CD14-positive monocyte (primary cell): ENCODE measurements at regions not wholly inside any gene's neighbourhood (a gene's known extent, or its start where the extent isn't known, plus 50 kb on each side); places are given as distances from the start of the nearest gene placed in this dataset.

ENCODE experiments used
- DNase-seq, 3 donors: peaks; one replicate each; pipeline ENCODE4 v3.0.0-alpha.2; 2011 to 2022
- H2AFZ ChIP-seq: 2 replicates; pipeline ENCODE4 v1.6.0; 2012; ENCODE audit warnings: mild to moderate bottlenecking, low read depth, low read length, inconsistent platforms; ENCODE audit not compliant: insufficient read depth, poor library complexity, severe bottlenecking
- H3K27ac ChIP-seq, 2 donors: 1 replicate in 1 of 2; 2 replicates in 1 of 2; pipeline ENCODE4 v1.5.1; 2012 to 2013; ENCODE audit warnings: low read length in 2 of 2, control low read depth in 1 of 2, inconsistent platforms in 1 of 2, low read depth in 1 of 2, mild to moderate bottlenecking in 1 of 2
- H3K27me3 ChIP-seq, 2 donors: one replicate each; pipeline versions ENCODE4 v1.6.0 to v1.6.1; 2011 to 2013; ENCODE audit warnings: low read length in 2 of 2; ENCODE audit not compliant: control insufficient read depth in 2 of 2, insufficient read depth in 2 of 2
- H3K36me3 ChIP-seq, 2 donors: replicated peaks in 1 of 2; 1 replicate in 1 of 2; 2 replicates in 1 of 2; pipeline versions ENCODE4 v1.5.1 to v1.6.1; 2012 to 2013; ENCODE audit warnings: low read length in 2 of 2, control low read depth in 1 of 2, inconsistent platforms in 1 of 2, mild to moderate bottlenecking in 1 of 2; ENCODE audit not compliant: insufficient read depth in 2 of 2, control insufficient read depth in 1 of 2
- H3K4me1 ChIP-seq, 2 donors: 1 replicate in 1 of 2; 2 replicates in 1 of 2; pipeline versions ENCODE4 v1.5.1 to v1.6.1; 2012 to 2013; ENCODE audit warnings: low read length in 2 of 2, control low read depth in 1 of 2, inconsistent platforms in 1 of 2, mild to moderate bottlenecking in 1 of 2, moderate library complexity in 1 of 2; ENCODE audit not compliant: insufficient read depth in 2 of 2, control insufficient read depth in 1 of 2
- H3K4me2 ChIP-seq: replicated peaks from 2 replicates; pipeline ENCODE3; 2012; ENCODE audit warnings: low read length, moderate library complexity, mild to moderate bottlenecking; ENCODE audit not compliant: poor library complexity, severe bottlenecking; ENCODE audit errors: extremely low read depth
- H3K4me3 ChIP-seq, 3 experiments: fragments of 200-600 bp in 1 of 3; sonication (generic) in 1 of 3; replicated peaks in 1 of 3; 1 replicate in 2 of 3; 2 replicates in 1 of 3; pipeline ENCODE4 v1.5.1; 2011 to 2013; ENCODE audit warnings: low read length in 3 of 3, mild to moderate bottlenecking in 3 of 3, control low read depth in 2 of 3, low read depth in 2 of 3, inconsistent platforms in 1 of 3, moderate library complexity in 1 of 3
- H3K79me2 ChIP-seq: 2 replicates; pipeline ENCODE4 v1.6.0; 2012; ENCODE audit warnings: mild to moderate bottlenecking, control low read depth, inconsistent platforms, low read length, moderate library complexity; ENCODE audit not compliant: insufficient read depth
- H3K9ac ChIP-seq: 2 replicates; pipeline ENCODE4 v1.6.0; 2017; ENCODE audit warnings: low read length, mild to moderate bottlenecking; ENCODE audit not compliant: insufficient read depth, poor library complexity, severe bottlenecking
- H3K9me3 ChIP-seq, 2 donors: replicated peaks in 1 of 2; 1 replicate in 1 of 2; 2 replicates in 1 of 2; pipeline versions ENCODE4 v1.5.1 to v1.6.1; 2012 to 2013; ENCODE audit warnings: low read length in 2 of 2, control low read depth in 1 of 2; ENCODE audit not compliant: control insufficient read depth in 1 of 2, insufficient read depth in 1 of 2
- H4K20me1 ChIP-seq: 2 replicates; pipeline ENCODE4 v1.6.0; 2012; ENCODE audit warnings: mild to moderate bottlenecking, low read length, control low read depth, moderate library complexity; ENCODE audit not compliant: insufficient read depth
- H3K27ac Mint-ChIP-seq, 7 donors: one replicate each; pipeline ENCODE4 v1.8.0; 2020; ENCODE audit warnings: mild to moderate bottlenecking in 7 of 7, mixed read lengths in 7 of 7, moderate library complexity in 6 of 7, inconsistent platforms in 2 of 7
- H3K27me3 Mint-ChIP-seq, 3 donors: one replicate each; pipeline ENCODE4 v1.8.0; 2021 to 2022; ENCODE audit warnings: low read depth in 3 of 3, mild to moderate bottlenecking in 3 of 3, mixed read lengths in 3 of 3, moderate library complexity in 3 of 3, inconsistent platforms in 1 of 3
- H3K36me3 Mint-ChIP-seq, 2 donors: one replicate each; pipeline ENCODE4 v1.8.0; 2020; ENCODE audit warnings: mixed read lengths in 2 of 2, inconsistent platforms in 1 of 2, mild to moderate bottlenecking in 1 of 2
- H3K4me1 Mint-ChIP-seq: one replicate; pipeline ENCODE4 v1.8.0; 2020; ENCODE audit warnings: mild to moderate bottlenecking, mixed read lengths
- H3K4me3 Mint-ChIP-seq, 2 donors: one replicate each; pipeline ENCODE4 v1.8.0; 2020; ENCODE audit warnings: mild to moderate bottlenecking in 2 of 2, mixed read lengths in 2 of 2, moderate library complexity in 1 of 2
- H3K9me3 Mint-ChIP-seq, 7 donors: one replicate each; pipeline ENCODE4 v1.8.0; 2020 to 2022; ENCODE audit warnings: mixed read lengths in 7 of 7, mild to moderate bottlenecking in 6 of 7, moderate library complexity in 6 of 7, inconsistent platforms in 2 of 7
- WGBS: methylation state at CpG from one replicate; pipeline ENCODE4 v1.1.5; 2013; ENCODE audit warnings: missing lambda C conversion rate; ENCODE audit not compliant: insufficient coverage; 5-methylcytosine and 5-hydroxymethylcytosine counted together
- intact Hi-C, 2 donors: fragments of 100-400 bp; cut with micrococcal nuclease; formaldehyde crosslinking; loops; one replicate each; pipeline versions ENCODE4 v1.15.0 to v1.15.1; 2023
- TF ChIP-seq, protein P1 (sequence below): fragments of 200-600 bp; IDR thresholded peaks from one replicate; pipeline ENCODE4 v1.8.0; 2022; ENCODE audit warnings: antibody characterized with exemption, mild to moderate bottlenecking

- H3K4me1 ChIP-seq = no peaks in the 10 kb centered on the region
- peaks cover 0 to 1% (median 1%) of the 10 kb centered on the region in 3 donors for H3K27me3 Mint-ChIP-seq
- H3K9me3 Mint-ChIP-seq = peaks cover 0 to 8% (median 3%) of the 10 kb centered on the region in 7 donors
- 71% methylated on average over 1 of the region's 2 CpGs for WGBS
- H3K27ac ChIP-seq = no peak overlapping the region
- no peak overlapping the region for H2AFZ ChIP-seq
- no peak overlapping the region for H3K9ac ChIP-seq
- intact Hi-C loops = no loop called here
- H3K4me2 ChIP-seq = no peak overlapping the region
- H3K4me1 Mint-ChIP-seq = no peaks in the 10 kb centered on the region
- H4K20me1 ChIP-seq = no peaks in the 10 kb centered on the region
- H3K79me2 ChIP-seq = no peaks in the 10 kb centered on the region
- H3K4me3 Mint-ChIP-seq = no peak overlapping the region
- TF ChIP-seq, protein P1, sequence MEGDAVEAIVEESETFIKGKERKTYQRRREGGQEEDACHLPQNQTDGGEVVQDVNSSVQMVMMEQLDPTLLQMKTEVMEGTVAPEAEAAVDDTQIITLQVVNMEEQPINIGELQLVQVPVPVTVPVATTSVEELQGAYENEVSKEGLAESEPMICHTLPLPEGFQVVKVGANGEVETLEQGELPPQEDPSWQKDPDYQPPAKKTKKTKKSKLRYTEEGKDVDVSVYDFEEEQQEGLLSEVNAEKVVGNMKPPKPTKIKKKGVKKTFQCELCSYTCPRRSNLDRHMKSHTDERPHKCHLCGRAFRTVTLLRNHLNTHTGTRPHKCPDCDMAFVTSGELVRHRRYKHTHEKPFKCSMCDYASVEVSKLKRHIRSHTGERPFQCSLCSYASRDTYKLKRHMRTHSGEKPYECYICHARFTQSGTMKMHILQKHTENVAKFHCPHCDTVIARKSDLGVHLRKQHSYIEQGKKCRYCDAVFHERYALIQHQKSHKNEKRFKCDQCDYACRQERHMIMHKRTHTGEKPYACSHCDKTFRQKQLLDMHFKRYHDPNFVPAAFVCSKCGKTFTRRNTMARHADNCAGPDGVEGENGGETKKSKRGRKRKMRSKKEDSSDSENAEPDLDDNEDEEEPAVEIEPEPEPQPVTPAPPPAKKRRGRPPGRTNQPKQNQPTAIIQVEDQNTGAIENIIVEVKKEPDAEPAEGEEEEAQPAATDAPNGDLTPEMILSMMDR = no peak
- H3K9me3 ChIP-seq = peaks cover 0 to 7% of the 10 kb centered on the region in 2 donors
- H3K4me3 ChIP-seq = no peak overlapping the region
- H3K36me3 ChIP-seq = no peaks in the 10 kb centered on the region
- DNase-seq = no peak
- H3K36me3 Mint-ChIP-seq = no peaks in the 10 kb centered on the region
- H3K27me3 ChIP-seq = no peaks in the 10 kb centered on the region
- H3K27ac Mint-ChIP-seq = no peak overlapping the region
Observed at GRCh38 chr7:124514471-124514870, 251.1 kb downstream of the GPR37 start.

GRCh38 chr7:124497176-124497575, 268.4 kb downstream of the GPR37 start:
- H3K4me2 ChIP-seq = no peak overlapping the region
- H3K27ac Mint-ChIP-seq = no peak overlapping the region
- TF ChIP-seq, protein P1 = no peak
- H3K27me3 Mint-ChIP-seq = no peaks in the 10 kb centered on the region
- H3K4me3 Mint-ChIP-seq = no peak overlapping the region
- H3K79me2 ChIP-seq = no peaks in the 10 kb centered on the region
- H3K9ac ChIP-seq = no peak overlapping the region
- no peak overlapping the region for H3K27ac ChIP-seq
- peaks cover 0 to 4% of the 10 kb centered on the region in 2 donors for H3K9me3 ChIP-seq
- H2AFZ ChIP-seq = no peak overlapping the region
- no peak for DNase-seq
- H3K4me1 ChIP-seq = no peaks in the 10 kb centered on the region
- intact Hi-C loops = no loop called here
- H3K36me3 Mint-ChIP-seq = no peaks in the 10 kb centered on the region
- H3K4me1 Mint-ChIP-seq = no peaks in the 10 kb centered on the region
- WGBS = no CpG with 5 or more reads among the region's 3 CpGs
- no peak overlapping the region for H3K4me3 ChIP-seq
- no peaks in the 10 kb centered on the region for H4K20me1 ChIP-seq
- no peaks in the 10 kb centered on the region for H3K27me3 ChIP-seq
- H3K36me3 ChIP-seq = no peaks in the 10 kb centered on the region
- peaks cover 0 to 11% (median 3%) of the 10 kb centered on the region in 7 donors for H3K9me3 Mint-ChIP-seq
